CD4-positive, alpha-beta T cell treated with Interleukin-6 for 4 hours (primary cell): ENCODE measurements at regions not wholly inside any gene's neighbourhood (a gene's known extent, or its start where the extent isn't known, plus 50 kb on each side); places are given as distances from the start of the nearest gene placed in this dataset.
"Not testable (repeated sequence)": the region's sequence is repeated elsewhere in the genome, so short reads cannot be mapped to it uniquely, and the experiment has no call there.

Source experiments
- DNase-seq: peaks from one replicate; pipeline ENCODE4 v3.0.0-alpha.2; 2020; ENCODE audit warnings: mixed read lengths

DNA sequence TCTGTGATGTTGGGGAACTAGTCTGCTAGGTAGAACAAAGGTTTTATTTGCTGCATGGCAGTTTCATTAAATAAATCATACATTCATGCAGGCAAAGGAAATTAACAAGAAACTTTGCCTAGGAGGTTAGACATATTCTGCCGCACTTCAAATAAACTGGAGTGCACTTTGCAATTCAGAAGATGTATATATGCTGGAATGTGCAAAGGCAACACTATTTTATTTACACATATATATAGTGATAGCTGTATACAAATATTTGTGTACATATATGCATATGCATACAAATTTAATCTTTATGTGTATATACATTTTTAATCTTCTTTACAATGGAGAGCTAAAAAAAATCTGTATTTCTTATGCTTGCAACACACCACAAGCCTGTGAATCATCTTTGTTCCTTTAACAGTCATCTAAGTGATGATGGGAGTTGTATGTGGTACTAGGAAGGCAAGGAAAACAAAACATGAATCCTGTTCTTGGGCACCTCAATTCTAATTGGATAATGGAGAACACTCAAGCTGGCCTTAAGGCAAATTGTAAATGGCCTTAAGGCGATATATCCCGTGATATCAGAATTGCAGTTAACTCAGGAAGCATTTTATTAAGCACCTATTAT is 605.8 kb upstream of the CAMK1G start:
- no peak for DNase-seq

DNA sequence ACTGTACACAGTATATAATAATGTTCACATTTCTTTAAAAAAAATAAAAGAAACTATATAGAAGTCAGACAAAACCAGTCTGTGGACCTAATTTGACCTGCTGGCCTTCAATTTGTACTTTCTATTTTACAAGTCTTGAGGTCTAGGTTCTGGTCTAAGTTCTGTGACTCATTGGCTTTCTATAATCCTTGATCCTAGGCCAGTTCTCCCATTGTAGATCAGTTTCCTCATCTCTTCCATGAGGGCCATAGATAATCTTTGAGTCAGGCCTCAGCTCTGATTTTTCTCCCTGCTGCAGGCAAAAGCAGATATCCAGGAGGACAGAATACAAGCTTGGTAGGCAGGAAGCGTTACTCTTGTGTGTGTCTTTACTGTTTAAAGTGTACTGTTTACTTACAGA is 603.7 kb upstream of the CAMK1G start:
- no peak for DNase-seq

DNA sequence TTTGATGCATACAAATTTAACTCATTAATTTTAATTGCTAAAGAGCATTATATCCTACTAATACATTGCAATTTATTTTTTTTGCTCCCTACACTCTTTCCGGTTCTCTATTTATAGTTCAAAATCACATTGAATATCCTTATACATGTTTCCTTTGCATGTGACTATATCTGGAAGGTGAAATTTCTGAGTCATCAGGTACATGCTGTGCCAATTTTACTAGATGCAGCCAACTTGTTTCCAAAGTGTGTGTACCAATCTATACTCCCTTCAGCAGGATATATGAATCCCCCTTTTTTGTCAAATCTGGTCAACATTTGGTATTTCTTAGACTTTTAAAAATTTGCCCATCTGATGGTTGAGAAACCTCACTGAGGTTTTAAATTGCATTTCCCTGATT is 602.9 kb upstream of the CAMK1G start:
- DNase-seq: no peak

DNA sequence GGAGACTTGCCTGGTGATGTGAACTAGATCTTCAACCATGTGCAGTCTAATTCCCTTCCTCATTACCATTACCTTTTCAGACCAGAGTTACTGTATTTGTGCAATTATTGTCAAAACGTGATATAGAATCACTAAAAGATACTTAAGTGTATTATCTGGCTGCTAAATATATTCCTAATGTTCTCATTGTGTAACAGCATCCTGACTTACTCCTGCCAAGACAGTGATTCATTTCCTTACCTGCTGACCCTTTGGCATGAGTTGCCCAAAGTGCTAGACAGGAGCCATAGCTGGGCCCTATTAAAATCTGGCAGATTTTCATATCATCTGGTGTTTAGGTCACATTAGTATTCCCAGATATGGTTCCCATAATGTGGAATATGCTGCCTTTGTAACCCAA is 598.3 kb upstream of the CAMK1G start:
- DNase-seq: no peak

DNA sequence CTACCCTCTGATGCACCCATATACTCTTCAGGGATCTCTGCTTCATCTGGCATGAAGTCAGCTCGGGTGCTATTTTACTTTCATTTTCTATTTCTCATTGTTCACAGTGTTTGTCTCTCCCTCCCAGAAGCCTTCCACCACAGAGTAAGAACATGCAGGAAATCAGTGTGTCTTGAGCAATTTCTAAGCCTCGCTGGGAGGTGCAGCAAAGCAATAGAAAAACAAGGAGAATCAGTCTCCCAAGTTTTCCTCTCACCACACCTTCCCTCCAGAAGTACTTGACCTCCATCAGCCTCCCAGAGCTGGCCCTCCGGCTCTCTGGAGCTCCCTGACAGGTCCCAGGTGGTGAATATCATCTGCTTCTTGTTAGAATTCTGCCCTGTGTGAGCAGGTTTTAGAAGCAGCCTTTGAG is 594.7 kb upstream of the CAMK1G start:
- peak; percentile 3 for DNase-seq

DNA sequence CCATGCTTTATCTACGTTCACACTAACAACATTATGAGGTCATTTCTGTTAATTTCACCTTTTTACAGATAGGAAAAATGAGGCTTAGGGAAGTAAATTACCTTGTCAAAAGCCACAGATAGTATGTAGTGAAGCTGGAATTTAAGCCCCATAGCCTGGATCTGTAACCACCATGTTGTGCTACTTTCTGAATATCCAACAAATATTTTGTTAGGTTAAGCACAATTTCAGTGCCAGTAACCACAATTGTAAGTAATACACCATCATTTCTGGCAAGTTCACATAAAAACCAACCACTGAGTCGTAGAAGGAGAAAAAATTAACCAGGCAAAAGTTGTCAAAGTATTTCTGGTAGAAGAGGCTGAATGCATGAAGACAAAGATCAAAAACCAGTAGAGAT is 593.1 kb upstream of the CAMK1G start:
- DNase-seq: no peak

DNA sequence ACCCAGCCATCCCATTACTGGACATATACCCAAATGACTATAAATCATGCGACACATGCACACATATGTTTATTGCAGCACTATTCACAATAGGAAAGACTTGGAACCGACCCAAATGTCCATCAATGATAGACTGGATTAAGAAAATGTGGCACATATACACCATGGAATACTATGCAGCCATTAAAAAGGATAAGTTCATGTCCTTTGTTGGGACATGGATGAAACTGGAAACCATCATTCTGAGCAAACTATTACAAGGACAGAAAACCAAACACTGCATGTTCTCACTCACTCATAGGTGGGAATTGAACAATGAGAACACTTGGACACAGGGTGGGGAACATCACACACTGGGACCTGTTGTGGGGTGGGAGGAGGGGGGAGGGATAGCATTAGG is 586.5 kb upstream of the CAMK1G start:
- not testable (repeated sequence) for DNase-seq

DNA sequence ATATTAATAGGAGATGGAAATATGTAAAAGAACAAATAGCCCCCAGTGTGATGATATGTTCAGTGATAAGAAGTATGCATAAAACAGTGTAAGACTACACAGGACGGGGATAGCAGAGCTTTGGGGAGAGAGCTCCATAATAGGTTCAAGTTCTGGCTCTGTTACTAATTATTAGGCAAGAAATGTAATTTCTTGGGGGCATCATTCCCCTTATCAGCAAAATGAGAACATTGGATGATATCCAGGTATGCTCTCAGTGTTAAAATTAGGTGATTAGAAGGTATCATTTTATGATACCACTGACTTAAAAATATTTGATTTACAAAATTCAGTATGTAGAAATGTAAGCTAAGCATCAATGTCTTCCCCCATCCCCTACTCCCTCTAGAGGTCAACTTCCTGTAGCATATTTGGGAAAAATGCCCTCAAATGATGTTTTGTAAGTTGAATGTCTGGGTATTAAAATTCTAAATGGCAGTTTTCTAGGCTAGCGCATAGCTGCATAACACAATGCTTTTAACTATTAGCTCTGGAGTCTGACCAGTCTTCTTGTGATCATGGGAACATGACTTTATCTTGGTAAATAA is 585.7 kb upstream of the CAMK1G start:
- DNase-seq: no peak

DNA sequence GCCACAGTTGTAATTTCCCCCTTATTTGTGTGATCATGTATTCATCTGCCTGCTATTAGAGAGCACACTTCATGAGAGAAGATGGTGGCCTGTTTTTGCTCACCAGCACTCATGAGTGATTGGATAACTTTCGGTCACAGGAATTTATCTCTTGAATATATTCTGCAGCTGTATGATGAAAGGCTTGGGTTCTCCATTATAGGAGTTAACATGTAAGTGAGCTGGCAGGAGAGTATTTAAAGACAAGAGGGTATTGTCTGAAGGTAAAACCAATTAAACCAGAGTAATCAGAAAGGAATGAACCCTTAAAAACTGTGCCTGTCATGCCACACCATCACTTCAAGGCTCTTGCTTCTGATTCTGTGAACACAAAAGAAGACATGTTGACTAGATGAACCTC is 574.9 kb upstream of the CAMK1G start:
- no peak for DNase-seq

DNA sequence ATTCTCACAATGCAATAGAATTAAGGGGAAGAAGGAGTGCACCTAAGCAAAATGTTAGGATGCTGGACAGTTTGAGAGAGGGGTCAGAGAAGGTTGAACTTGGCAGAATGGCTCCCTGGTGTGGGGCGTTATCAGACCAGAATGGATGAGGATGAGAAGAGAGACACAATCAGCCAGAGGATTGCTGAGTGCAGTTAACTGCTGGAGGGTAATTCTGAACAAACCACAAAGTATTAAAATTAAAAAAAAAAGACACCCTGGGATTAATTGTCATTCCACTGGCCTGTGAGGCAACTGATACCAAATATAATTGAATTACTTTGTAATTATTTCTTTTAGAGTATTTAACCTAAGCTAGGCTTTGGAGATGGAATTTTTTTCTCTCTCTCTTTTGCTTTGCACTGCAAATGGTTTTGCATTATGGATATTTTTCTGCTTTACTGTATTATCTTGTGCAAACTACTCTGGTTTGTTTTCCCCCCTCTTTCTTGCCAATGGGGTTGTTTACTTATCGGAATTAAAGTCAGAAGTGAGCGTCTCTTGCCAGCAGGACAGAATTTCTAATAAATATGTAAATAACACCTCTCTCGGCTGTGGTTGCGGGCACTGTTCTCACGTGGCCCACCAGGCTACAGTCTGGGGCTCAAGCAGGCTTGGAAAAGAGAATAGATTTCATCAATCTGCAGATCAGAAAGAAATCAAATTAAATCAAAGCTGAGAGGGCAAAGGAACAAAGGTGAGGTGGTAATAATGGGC is 572.9 kb upstream of the CAMK1G start:
- DNase-seq: no peak

DNA sequence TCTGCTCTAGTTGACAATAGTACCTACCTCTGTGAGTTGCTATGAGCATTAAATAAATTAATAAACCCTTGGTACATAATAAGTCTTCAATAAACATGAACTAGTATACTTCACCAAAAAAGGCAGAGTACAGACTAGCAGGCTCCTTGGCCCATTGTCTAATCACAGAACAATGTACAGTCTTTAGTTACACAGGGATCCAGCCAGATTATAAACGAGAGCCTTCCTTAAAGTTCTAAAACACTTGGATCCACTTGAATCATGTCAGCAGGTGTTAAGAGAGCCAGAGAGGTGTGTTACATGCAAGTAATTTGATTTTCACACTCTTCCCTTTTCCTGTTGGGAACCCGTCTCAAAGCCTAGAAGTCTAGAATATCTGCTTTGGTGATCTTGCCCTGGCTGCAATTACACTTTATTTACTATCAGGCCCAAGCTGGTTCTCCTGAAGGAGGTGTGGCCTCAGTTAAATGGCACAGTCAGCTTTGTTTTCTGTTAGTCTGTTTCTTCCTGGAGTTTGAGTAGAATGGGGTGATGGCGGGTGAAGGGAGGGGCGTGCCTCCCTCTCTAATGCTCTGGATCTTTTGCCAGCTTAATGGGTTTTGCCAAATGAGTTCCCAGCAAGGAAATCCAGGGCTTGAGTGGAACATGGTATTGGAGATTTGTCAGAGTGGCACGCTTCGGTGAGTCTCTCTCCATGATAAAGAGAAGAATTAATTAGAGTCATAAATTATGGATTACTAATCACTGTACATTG is 570.9 kb upstream of the CAMK1G start:
- no peak for DNase-seq

DNA sequence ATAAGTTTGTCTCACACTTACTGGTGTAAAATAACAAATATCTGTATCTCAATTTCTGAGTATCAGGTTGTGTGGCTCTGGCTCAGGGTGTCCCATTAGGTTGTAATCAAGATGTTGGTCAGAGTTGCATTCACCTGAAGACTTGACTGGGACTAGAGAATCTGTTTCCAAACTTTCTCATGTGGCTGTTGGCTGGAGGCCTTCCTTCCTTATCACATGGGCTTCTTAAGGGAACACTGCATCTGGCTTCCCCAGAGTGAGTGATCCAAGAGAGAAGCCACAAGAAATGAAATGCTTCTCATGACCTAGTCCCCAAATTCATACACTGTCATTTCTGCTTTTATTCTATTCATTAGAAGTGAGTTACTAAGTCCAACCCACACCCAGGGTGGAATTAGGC is 568.4 kb upstream of the CAMK1G start:
- no peak for DNase-seq

DNA sequence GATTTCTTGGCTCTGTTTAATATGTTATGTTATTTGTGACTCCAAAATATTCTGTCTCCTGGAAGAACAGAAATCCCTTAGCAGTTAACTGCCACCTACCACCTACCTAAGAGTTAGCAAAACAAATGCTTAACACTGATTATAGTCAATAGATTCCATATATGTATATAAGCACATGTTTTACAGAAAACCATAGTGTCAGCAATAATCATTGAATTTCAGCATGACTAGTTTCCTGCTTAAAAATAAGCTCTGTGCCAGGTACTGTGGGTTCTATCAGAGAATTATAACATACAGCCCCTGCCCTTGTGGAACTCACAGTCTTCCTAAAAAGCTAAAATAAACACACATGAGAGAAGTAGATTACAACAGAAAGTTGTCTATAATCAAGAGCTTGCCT is 561.9 kb upstream of the CAMK1G start:
- no peak for DNase-seq

DNA sequence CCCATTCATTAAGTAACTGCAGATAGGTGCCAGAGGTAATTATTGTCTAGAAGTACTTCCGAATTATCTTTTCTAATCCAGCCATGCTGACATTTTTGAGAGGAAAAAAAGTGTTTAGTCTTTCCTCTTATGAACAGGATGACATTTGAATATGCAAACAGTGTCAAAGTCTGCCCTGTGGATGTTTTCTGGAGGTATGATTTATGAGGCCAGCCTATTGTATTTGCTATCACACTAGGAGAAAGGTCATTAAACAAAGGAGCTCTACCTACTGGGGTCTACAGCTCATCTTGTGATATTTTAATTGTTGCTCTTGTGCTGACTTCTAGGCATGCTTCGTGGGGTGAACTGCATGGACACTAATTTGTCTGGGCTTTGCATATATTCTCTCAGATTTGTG is 559.7 kb upstream of the CAMK1G start:
- DNase-seq: no peak

DNA sequence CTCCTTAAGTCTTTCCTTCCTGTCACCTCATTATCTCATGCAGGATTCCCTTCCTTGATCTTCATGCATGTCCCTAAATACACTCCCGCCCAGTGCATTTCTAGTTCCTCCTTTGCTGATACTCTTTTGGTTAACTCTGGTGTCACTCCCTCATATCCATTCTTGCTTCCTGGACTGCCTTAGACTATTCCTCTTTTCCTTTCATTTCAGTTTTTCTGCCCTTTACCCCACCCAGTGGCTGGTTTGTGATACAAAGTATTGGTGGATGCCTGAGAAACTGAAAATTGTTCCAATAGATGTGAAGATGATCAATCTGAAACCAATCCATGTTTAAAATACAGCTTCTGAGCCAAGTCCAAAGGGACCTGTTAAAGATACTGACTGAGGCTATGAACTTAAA is 553.8 kb upstream of the CAMK1G start:
- no peak for DNase-seq

DNA sequence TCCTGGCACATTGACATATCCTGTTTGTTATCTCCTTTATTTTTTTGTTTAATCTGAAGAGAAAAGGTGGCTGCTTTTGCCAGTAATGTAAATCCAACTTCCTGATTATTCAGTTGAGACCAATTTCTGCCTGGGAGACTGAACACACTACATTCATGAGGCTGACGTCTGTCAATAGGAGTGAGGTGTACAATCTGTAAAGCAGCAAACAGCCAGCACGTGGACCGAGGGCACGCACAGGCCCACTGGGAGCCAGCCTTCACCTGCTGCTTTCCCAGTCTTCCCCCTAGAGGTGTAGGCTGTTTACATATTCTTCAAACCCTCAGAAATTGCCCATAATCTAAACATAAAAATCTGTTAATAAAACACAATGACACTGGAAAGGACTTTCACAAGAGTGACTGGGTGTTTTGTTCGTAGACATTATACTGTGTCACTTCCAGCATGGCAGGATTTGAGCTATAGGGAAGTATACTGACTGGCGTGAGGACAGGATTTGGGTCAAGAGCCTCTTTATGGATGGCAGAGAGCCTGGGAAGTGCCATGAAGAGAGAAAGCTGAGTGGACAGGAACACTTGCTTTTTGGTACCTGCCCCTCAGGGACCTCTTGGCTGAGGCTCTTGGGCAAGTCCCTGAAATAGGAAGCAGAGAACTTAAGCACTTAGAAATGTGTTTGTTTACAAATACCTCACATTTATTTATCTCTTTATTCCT is 552.9 kb upstream of the CAMK1G start:
- no peak for DNase-seq

DNA sequence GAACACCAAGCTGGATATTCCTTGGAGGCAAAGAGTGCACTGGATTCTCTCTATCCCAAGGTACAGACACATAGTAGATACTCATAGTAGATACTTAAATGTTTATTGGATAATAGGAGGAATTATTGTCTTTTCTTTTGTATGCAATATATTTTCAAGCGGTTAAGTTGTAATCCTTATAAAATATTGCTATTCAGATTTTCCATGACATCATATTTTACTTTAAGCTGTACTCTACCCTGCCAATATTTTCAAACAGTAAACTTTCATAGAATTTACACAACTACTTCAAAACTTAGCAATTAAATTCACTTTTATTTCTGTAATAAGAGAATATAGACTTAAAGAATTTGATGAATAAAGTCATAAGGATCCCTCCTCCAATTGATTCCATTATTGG is 546.5 kb upstream of the CAMK1G start:
- DNase-seq: no peak

DNA sequence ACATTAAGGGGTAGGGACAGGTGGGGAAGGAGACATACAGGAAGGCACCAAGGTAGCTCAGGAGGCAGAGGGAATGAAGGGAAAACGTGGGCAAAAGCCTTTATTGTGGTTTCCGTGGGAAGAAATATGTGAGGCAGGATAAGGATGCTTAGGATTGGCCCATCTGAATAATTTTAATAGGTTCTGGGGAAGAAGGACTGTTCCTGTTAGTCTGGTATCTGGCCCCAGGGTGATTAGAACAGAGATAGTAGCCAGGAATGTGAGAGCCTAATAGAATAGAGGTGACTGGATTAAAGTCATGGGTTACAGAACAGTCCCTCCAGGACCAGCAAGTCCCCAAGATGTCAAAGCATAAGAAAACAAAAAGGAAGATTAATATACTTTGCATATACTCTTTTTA is 545.2 kb upstream of the CAMK1G start:
- no peak for DNase-seq

DNA sequence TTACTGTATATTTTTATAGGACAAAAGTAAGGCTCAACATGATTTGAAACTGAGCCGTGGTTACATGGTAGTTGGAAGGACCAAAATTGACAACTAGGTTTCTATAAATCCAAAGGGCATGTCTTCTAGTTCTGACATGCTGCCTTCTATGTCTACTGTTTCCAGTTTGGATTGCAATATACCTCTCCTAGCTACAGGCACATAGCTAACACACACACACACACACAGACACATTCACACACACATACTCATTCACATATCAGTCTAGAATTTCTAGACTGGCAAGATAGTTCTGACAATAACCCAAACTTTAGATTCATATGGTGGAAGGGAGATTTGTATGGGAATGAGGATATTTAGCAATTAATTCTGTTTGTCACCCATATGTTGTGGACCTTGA is 544.8 kb upstream of the CAMK1G start:
- DNase-seq: no peak

DNA sequence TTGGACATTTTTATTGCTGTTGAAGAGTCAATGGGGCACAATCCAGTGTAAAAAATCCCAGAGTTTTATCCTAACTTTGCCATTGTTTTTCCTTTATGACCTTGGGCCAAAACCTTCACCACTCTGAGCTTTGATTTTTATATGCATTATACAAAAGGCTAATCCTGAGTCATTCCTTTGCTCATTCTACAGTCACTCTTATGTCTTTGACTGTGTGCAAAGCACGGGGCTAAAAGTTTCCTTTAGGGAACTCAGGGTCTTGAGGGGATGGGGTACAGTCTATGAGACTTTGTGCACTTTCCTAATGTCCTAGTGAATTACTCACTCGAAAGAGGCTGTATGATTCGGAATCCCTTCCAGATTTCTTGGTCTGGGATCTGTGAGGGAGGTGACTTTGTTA is 543.2 kb upstream of the CAMK1G start:
- no peak for DNase-seq

DNA sequence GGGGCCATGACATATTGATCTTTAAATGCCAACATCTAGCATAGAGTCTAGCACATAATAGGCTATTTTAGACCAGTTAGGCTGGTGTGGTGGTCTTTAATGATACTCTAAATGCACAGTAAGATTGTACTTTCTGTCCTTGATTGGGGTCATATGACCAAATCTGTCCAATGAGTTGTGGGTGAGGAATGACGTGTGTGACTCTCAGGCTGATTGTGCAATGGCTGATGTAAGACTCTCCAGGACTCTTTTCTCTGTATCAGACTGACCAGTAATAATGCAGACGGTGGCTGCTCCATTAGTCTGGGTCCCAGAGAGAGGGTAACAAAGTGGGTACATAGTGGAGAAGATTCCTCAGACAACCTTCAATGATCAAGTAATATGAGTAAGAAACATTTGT is 541.6 kb upstream of the CAMK1G start:
- no peak for DNase-seq

DNA sequence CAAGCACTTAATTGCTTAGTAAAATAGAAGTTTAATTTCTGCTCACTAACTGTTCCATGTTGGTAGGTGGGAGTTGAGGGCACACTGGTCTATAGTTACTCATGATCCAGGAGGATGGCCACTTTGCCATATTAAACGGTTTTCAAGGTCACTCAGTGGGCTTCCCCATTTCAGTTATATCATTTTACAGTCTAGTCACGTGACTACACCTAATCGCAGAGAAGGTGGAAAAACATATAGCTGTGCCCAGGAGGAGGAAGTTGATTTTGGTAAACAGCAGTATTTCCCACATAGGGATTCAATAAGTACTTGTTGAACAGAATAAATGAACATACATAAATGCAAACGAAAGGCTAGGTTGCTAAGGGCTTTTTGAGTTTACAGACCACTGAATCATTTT is 541.1 kb upstream of the CAMK1G start:
- no peak for DNase-seq
